ENCODE measurements at regions not wholly inside any gene's neighbourhood (a gene's known extent, or its start where the extent isn't known, plus 50 kb on each side); places are given as distances from the start of the nearest gene placed in this dataset.

- no peak for TF ChIP-seq HDAC2 (IDR thresholded peaks at IDR 0.05; ENCODE audit: borderline replicate concordance in 1 of 2, low read depth in 2 of 2, low read length in 2 of 2)
Measured at GRCh38 chr18:30333310-30333709, 709.2 kb downstream of the DSC3 start (continued).
